ENCODE measurements at regions not wholly inside any gene's neighbourhood (a gene's known extent, or its start where the extent isn't known, plus 50 kb on each side); places are given as distances from the start of the nearest gene placed in this dataset.
"Not testable (repeated sequence)": the region's sequence is repeated elsewhere in the genome, so short reads cannot be mapped to it uniquely, and the experiment has no call there.

DNA sequence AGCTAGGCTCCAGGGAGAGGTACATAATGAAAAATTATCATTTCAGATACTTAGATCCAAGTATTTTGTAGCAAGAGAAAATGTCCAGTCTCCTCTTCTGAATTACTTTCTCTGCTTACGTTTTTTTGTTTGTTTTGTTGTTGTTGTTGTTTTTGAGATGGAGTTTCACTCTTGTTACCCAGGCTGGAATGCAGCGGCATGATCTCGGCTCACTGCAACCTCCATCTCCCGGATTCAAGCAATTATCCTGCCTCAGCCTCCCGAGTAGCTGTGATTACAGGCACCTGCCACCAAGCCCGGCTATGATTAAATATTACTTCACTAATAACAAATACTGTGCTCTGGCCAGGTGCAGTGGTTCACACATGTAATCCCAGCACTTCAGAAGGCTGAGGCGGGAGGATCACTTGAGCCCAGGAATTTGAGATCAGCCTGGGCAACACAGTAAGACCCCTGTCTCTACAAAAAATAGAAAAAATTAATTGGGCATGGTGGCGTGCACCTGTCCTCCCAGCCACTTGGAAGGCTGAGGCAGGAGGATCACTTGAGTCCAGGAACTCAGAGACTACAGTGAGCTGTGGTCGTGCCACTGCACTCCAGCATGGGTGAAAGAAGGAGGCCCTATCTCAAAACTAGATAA lies 155.0 kb upstream of the JARID2 start:
- DNase-seq (ENCODE audit: low spot score): no peak

DNA sequence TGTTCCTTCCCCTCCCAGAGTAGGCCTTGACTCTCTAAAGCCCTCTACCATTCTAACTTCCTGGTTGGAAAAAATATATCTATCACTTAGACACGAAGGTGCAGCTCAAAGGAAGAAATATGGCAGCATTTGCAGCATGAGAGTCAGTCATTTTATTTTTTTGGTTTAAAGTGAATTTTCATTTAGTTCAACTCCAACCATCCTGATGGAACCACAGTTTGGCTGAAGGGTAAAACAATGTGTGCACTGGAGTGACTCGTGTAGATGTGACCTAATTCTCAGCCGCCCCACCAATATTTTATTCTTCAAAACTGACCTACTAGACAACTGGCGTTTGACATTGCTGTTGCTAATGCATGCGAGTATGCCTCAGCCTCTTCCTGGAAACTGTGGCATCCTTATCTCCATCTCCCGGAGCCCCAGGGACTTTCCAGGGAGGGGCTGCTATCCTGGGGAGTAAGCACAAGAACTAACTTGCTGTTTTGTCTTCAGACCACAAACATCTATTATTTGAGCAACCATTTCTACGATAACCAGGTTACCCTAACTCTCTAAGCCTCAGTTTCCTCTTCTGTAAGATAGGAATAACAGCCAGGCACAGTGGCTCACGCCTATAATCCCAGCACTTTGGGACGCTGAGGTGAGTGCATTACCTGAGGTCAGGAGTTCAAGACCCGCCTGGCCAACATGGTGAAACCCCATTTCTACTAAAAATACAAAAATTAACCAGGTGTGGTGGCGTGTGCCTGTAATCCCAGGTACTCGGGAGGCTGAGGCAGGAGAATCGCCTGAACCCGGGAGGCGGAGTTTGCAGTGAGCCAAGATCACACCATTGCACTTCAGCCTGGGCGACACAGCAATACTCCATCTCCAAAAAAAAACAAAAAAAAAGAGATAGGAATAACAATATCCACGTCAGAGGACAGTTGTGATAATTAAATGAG lies 148.7 kb upstream of the JARID2 start:
- no peak for DNase-seq (ENCODE audit: low spot score)

DNA sequence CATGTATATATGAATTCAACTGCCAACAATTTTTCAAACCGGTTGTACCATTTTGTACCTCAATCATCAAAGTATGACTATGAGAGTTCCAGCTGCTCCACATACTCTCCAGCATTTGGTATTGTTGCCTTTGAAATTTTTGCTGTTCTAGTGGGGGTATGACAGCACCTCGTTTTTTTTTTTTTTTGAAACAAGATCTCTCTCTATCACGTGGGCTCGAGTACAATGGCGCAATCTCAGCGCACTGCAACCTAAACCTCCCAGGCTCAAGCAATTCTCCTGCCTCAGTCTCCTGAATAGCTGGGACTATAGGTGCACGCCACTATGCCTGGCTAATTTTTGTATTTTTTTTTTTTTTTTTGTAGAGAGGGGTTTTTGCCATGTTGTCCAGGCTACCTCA lies 144.7 kb upstream of the JARID2 start:
- DNase-seq (ENCODE audit: low spot score): no peak

DNA sequence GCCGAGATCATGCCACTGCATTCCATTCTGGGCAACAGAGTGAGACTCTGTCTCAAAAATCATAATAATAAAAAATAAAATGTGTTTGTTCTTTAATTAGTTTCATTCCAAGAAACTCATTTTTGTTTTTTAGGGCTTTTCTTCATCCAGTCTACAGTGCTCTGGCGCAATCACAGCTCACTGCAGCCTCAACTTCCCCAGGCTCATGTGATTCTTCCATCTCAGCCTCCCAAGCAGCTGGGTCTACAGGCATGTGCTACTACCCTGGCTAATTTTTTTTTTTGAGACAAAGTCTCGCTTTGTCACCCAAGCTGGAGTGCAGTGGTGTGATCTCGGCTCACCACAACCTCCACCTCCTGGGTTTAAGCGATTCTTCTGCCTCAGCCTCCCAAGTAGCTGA lies 143.6 kb upstream of the JARID2 start:
- DNase-seq (ENCODE audit: low spot score): no peak

DNA sequence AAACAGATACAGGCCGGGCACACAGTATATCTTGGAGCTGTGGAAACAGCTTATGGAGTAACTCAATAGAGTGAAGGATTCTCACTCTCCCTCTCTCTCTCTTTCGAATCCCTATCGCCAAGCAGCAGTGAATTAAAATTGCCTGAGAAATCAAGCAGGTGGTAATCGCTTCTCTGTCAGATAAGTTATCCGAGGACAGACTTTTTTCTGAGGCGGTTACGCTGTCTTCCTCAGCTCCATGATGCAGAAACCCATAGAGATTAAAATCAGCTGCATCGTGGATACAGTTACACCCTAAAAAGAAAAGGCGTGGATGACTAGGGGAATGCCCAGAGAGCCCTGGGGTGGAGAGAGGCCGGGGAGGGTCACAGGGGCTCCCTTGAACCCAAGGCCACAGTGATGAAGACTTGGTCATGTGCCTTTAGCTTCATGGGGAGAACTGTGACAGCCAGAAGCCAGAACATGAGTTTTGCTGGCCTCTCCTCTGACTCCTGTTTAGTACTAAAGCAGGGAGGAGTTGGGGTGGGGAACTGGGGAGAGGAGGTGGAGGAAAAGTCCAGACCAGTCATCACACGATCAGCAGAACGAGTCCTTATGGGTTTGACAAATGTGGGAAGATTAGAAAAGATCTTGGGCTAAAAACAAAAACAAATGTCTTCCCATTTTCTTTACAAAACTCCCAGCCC lies 138.8 kb upstream of the JARID2 start:
- DNase-seq (ENCODE audit: low spot score): no peak

DNA sequence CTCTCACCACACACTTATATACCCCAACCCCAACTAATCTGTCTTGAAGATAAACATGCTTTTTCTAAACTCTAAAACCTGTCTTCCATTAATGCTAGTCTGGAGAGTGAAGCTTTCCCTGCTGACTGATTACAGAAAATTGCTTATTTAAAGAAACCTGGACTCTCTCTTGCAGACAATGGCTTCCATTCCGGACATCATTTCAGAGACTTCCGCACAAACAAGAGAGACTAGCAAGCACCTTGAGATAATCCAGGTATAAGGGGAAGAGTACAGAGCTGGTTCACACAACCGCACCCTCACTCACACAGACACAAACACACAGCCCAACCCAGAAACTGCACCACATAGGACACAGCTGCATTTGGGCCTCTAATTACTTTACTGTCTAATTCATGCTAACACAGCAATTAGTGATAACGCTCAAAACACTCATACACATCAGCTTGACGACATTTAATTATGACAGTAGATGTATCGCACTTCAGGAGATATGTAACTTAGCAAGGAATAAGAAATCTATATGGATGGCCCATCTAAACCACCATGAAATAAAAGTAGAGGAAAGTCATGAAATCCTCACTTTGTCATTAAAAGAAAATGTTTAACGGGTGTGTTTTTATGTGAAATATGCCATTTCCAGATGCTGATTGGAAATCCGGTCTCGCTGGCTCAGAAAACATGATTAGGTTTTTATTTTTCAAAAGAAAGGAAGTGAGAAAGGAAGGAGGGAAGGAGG lies 138.1 kb upstream of the JARID2 start:
- no peak for DNase-seq (ENCODE audit: low spot score)

DNA sequence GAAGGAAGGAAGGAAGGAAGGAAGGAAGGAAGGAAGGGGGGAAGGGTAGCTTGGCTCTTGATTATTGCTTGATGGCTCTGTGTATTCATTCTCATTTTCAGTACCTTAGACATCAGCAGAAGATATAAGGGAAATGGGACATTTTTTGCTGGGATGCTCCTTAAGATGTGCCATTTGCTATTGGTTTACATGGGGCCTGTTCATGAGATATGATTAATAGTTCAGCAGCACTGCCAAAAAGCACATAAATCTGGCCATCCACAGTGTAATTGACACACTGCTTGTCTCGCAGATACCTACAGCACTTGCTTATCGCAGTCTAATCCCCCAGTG lies 137.5 kb upstream of the JARID2 start:
- DNase-seq (ENCODE audit: low spot score): no peak

DNA sequence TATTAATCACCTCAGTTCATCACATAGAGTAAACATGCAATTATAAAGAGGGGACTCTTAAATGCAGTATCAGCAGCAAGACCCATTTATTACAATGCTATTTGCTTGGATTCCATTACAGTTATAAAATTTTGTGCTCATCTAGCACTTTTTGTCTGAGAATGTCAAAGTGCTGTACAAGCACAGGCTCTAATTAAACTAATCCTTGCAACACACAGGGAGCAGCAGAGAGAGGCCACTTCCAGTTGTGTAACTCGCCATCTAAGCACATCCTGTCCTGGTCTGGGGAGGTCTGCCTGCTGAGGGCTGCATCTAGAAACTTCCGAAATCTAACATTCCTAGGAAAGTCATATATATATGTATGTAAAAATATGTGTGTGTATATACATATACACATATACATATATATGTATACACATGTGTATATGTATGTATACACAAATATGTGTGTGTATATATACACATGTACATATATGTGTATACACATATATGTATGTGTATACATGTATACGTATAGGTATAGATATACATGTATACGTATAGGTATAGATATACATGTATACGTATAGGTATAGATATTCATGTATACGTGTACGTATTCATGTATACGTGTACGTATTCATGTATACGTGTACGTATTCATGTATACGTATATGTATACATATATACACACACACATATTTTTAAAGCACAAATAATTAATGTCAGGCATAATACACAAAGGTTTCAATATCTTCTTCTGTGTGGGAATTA lies 136.4 kb upstream of the JARID2 start:
- no peak for DNase-seq (ENCODE audit: low spot score)

DNA sequence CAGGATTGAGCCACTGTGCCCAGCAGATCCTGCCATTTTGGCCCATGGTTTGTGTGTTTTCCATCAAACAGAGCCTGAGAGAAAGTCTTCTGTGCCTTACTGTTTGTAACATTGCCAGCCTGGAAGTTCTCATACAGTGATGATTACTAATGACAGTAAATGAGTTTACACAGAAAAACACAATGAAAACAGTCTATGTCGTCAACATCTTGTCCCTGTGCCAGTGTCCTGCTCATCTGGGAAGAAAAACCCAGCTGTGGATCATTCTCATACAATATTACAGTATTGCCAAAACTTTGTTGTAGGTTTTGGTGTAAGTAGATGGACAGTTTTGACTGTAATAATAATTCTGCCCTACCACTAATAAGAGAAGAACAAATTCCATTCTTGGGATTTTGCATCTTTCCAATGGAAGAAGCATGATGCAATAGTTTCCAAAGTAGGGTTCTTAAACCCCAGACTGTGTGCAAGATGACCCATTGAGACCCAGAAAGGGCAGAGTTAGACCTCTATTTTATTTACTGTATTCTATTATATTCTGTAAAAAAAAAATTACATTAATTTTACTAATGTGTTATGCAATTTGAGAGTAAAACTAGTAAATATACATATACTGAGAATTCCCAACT lies 135.0 kb upstream of the JARID2 start:
- DNase-seq (ENCODE audit: low spot score): no peak

DNA sequence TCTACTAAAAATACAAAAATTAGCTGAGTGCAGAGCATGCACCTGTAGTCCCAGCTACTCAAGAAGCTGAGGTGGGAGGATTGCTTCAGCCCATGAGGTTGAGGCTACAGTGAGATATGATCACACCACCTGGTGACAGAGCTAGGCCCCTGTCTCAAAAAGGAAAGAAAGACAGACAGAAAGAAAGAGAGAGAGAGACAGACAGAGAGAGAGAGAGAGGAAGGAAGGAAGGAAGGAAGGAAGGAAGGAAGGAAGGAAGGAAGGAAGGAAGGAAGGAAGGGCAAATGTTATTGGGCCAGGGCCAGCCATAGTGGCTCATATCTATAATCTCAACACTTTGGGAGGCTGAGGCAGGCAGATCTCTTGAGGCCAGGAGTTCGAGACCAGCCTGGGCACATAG lies 134.3 kb upstream of the JARID2 start:
- not testable (repeated sequence) for DNase-seq (ENCODE audit: low spot score)

DNA sequence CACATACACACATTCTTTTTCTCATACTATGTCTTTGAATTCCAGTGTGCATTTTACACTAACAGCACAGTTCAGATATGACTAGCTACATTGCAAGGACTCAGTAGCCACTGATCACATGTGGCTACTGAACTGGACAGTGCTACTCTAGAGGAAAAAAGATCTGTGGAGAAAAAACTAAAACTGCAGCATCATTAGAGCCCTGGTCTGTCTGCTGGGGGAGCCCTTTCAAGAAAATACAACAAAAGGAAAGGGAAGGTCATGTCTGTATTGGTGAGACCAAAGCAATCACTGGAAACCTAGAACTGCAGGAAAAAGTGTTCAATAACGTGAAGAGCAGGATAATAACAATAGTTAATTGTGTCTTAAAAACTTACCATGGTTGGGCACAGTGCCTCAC lies 132.3 kb upstream of the JARID2 start:
- no peak for DNase-seq (ENCODE audit: low spot score)

DNA sequence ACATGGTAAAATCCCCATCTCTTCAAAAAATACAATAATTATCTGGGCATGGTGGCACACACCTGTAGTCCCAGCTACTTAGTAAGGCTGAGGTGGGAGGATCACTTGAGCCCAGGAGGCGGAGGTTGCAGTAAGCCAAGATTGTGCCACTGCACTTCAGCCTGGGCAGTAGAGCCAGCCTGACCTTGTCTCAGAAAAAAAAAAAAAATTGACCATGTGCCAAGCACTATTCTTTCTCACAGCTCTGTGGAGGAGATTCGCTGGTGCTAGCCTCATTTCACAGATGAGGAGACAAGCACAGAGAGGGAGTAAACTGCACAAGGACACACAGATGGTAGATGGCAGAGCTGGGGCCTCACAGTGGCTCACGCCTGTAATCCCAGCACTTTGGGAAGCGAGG lies 131.8 kb upstream of the JARID2 start:
- DNase-seq (ENCODE audit: low spot score): no peak

DNA sequence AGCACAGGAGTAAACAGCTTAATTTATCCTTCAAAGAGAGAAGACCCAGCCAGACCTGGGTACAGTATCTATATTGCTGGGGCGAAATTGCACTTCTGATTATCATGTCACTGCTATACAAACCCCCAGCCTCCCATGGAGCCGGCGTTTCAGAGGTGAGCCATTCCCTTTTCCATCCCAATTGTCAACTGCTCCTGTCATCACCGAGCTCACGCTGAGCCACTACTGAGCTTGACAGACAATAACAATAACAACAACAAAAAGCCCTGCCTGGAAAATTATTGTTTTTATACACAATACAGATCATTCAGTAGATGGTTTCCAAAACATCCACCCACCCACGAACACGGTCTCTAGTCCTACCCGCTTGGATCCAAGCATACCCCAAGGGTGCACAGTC lies 129.0 kb upstream of the JARID2 start:
- no peak for DNase-seq (ENCODE audit: low spot score)

DNA sequence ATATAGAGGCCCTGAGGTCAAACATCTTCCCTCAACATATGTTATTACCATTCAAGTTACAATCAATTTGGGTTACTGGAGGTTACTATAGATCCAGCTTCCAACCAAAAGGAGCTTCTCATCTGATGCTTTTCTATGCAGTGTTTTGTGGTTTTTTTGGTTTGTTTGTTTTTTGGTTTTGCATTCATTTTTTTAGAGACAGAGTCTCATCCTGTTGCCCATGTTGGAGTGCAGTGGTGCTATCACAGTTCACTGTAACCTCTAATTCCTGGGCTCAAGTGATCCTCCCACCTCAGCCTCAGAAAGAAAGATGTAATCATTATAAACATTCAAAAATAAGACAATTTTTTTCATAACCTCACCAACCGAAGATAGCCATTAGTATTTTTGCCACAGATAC lies 124.4 kb upstream of the JARID2 start:
- DNase-seq (ENCODE audit: low spot score): no peak

DNA sequence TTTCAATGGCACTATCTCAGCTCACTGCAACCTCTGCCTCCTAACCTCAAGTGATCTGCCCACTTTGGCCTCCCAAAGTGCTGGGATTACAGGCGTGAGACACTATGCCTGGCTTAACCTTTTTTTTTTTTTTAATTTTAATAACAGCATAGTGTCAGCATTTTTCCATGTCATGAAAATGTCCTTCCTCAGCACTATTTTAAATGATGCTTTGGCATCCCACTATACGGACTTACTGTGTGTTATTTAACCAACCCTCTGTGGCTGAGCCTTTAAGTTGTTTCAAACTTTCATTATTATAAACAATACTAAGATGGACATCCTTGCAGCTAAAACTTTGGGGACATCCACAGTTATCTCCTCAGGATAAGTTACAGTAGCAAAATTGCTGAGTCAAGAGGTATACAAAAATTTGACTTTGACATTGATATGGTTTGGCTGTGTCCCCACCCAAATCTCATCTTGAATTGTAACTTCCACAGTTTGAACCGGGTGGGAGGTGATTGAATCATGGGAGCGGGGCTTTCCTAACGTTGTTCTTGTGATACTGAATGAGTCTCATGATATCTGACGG lies 123.8 kb upstream of the JARID2 start:
- no peak for DNase-seq (ENCODE audit: low spot score)

DNA sequence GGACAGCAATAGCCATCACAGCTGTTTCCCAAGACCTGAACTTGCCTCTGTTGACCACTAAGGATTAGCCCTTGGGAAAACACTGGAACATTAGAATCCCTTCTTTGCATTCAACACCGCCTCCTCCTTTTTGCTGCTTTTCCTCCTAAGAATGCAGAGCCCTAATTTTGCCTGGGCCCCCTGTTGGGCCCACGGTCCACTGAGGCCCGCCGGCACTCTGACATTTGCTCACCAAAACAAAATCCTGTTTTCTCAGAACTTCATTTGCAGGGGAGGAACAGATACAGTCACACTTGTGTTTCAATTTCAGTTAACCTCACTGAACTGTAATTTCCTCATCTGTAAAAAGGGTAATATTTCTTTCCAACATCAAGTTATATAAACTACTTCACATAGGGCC lies 116.0 kb upstream of the JARID2 start:
- no peak for DNase-seq (ENCODE audit: low spot score)

DNA sequence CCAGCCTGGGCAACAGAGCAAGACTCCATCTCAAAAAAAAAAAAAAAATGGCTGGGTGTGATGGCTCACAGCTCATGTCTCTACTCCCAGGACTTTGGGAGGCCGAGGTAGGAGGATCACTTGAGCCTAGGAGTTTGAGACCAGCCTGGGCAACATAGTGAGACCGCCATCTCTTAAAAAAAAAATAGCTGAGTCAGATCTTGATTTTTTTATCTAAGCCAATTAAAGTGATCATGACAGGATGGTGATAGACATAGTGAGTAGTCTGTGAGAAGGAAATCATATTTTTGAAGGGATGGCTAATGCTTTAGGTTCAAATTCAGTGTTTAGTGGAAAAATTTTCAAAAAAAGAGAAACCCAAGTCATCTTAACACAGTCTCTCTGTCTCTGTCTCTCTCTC lies 114.6 kb upstream of the JARID2 start:
- DNase-seq (ENCODE audit: low spot score): no peak

DNA sequence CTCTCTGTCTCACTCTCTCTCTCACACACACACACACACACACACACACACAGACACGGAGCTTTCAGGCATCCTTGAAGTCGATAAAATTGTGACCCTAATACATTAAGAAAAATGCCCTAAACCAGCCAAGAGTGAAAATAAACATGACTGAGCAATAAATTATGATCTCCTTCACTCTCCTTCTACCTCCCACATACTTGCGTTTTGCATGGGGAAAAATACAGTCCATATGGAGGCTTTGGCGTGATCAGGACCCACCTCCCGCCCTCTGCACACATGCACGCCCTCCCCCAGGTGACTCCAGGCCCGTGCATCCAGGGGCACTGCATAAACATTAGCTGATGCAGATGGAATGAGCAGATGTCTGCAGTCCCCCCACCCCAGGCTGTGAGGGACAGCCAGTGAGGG lies 114.2 kb upstream of the JARID2 start:
- no peak for DNase-seq (ENCODE audit: low spot score)

DNA sequence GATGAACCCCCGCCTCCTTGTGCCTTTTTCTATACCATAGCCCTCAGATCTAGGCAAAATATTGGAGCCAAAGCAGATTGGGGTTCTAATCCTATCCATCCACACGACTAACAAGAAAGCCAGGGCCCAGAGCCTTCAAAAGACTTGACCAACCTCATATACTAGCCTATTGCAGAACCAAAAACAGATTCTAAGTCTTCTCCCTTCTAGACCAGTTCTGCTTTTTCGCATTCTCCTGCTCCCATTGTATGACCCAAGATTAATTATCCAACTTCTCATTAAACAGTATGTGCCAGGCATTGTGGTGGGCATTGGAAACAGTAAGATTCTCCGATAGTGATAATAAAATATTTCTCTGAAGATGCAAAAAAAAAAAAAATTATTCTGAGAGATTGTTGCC lies 113.7 kb upstream of the JARID2 start:
- DNase-seq (ENCODE audit: low spot score): no peak

DNA sequence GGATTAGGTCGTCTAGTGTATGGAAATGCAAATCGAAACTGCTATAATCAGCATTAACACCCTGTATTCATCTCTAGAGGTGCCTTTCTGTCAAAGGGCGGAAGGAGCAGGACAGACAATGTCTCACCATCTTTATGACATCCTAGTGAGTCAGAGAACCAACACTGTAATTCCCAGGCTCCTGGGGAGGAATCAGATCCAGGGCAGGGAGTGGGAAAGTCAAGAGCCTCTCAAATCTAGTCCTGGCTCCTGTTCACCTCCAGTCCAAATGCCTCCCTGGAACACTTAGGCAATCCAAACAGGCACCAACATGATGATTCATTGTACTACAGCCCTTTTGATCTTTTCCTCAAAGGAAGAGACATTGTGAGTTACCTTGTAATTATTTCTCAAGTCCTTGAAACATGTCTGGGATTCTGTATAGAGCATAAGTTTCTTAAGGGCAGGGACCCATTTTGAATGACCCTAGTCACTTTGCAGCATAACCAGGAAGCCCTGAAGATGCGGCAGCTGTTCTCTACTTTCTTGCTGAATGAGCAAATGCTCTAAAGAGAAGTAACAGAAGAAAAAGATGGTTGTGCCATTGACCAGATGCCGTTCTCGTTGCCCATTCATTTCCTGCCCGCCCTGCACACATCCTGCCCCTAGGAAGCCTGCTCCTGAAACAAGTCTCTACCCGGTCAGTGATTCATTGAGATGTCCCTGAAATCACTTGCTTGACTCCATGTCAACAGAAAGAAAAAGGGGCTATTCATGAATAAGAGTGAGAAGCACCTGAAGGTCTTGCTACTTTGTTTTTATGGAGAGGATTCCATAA lies 112.8 kb upstream of the JARID2 start:
- DNase-seq (ENCODE audit: low spot score): no peak

Measured in Ammon's horn (tissue), 1 donor.